ENCODE measurements at regions not wholly inside any gene's neighbourhood (a gene's known extent, or its start where the extent isn't known, plus 50 kb on each side); places are given as distances from the start of the nearest gene placed in this dataset.

DNA sequence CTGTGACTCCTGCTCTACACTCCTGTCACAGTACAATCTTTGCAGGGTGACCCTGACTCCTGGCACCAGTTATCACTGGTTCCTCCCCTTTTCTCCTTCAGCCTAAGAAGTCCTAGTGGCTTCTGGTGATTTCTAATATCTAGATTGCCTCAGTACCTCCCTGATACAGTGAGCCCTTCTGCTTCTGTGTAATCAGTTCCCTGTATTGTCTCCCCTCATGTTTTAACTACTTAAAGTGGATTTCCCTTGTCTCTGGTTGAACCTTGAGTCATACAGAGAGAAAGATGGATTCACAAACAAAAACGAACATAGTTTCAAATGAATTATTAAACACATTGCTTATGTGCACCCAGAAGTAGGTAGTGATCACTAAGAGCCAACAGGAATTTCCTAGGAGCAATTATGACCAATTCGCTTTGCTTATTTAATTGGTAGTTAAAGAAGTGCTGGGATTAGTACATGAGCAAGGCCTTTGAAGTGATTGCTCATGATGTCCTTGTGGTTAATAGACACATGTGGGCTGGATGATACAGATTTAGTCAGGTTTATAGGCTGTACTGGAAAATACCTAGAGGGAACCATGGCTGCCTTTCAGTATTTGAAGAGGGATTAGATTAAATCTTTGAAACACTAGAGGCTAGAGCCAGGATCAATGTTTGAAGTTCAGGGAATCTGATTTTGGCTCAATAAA, 145.8 kb upstream of the MEF2C start:
- no peak overlapping the region for H3K4me3 ChIP-seq (ENCODE audit: control insufficient read depth, low read depth, low read length)
- no peak for DNase-seq (ENCODE audit: low read depth)
- TF ChIP-seq, protein P1, sequence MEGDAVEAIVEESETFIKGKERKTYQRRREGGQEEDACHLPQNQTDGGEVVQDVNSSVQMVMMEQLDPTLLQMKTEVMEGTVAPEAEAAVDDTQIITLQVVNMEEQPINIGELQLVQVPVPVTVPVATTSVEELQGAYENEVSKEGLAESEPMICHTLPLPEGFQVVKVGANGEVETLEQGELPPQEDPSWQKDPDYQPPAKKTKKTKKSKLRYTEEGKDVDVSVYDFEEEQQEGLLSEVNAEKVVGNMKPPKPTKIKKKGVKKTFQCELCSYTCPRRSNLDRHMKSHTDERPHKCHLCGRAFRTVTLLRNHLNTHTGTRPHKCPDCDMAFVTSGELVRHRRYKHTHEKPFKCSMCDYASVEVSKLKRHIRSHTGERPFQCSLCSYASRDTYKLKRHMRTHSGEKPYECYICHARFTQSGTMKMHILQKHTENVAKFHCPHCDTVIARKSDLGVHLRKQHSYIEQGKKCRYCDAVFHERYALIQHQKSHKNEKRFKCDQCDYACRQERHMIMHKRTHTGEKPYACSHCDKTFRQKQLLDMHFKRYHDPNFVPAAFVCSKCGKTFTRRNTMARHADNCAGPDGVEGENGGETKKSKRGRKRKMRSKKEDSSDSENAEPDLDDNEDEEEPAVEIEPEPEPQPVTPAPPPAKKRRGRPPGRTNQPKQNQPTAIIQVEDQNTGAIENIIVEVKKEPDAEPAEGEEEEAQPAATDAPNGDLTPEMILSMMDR (IDR thresholded peaks at IDR 0.05; ENCODE audit: control insufficient read depth, insufficient read depth, low read depth, low read length, missing control alignments) = no peak

DNA sequence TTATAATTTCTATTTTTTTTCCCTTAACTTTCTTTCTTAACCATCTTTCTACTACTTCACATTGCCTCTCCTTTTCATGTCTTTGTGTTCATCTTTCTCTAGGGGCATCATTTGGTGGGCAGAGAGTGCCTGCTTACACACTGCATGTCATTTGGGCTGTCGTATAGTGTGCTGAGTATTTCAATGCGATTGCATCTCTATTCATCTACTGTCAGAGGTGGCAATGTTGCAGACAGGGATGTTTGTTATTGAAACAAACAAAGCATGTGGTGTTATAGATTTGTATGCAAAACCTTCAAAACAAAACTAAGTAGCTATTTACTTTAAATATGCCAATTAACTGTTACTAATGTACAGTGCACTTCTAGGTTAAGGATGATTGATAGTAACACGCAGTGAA, 141.1 kb upstream of the MEF2C start:
- no peak for DNase-seq (ENCODE audit: low read depth)
- no peak overlapping the region for H3K4me3 ChIP-seq (ENCODE audit: control insufficient read depth, low read depth, low read length)
- TF ChIP-seq, protein P1 (IDR thresholded peaks at IDR 0.05; ENCODE audit: control insufficient read depth, insufficient read depth, low read depth, low read length, missing control alignments) = no peak

DNA sequence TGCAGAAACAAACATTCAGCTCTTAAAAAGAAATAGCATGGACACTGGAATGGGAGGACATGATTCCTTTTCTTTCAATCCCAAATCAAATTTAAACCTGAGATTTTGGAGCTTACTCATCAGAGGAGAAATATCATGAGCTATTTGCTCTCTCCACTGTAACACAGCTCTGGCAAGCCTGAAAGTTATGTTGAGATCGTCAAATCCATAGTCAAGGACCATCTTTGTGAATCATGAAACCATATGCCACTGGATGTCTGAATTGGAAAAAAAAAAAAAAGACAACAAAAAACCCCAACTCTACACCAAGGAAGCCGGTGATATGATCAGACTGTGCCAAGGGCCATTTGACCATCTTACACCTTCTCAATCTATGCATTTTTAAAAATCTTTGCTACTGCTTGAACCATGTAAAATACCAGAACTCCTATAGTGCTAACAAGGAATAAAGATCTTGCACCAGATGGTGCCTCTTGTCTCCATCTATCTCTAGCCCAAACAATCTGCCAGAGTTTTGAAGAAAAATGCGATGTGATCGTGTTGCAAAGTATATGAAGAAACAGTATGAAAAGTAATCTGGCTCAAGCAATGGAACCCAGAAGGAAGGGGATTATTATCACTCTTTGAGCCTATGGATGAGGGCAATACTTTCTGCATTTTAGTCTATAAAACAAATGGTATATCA, 138.1 kb upstream of the MEF2C start:
- DNase-seq (ENCODE audit: low read depth) = no peak
- TF ChIP-seq, protein P1 (IDR thresholded peaks at IDR 0.05; ENCODE audit: control insufficient read depth, insufficient read depth, low read depth, low read length, missing control alignments) = no peak
- H3K4me3 ChIP-seq (ENCODE audit: control insufficient read depth, low read depth, low read length) = no peak overlapping the region

DNA sequence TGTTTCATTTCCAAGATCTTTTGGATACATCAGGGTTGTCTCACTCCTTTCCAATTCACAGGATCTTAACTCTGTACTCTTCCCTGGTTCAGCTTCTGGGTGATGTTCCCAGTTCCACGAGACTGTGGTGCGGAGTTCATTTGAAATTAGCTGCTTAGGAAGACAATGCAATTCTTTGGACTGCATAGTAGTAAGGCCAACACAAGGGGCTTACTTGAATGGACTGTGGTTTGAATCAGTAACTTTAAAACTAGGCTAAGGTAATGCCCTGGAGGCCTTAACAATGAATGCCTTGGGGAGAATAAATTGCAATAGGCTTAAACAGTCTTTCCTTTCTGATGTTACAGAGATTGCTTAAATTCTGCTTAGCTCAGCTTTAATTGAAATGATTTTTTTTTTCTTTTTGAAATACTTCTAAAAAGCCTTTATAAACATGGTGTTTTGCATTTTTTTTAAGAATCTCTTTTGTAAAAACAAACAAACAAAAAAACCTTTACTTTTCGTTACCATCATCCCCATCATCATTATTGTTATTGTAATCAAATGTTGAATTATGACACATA, 133.8 kb upstream of the MEF2C start:
- DNase-seq (ENCODE audit: low read depth) = no peak
- no peak overlapping the region for H3K4me3 ChIP-seq (ENCODE audit: control insufficient read depth, low read depth, low read length)
- TF ChIP-seq, protein P1 (IDR thresholded peaks at IDR 0.05; ENCODE audit: control insufficient read depth, insufficient read depth, low read depth, low read length, missing control alignments) = no peak

DNA sequence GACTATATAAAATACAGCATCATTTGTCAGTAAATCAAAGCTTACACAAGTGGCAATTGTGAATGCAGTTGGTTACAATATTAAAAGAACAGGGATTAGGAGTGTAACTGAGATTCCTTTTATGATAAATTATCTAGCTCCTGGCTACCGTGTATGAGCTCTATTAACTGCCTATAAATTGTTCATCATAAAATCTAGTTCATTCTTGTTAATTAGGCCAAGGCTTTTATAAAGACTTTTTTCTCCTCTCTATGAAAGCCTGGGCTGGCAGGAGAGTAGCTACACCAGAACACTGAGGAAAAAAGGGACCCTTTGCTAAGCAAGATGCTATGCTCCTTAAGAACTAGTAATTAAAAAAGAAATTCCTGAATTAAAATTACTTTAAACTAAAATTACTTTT, 132.4 kb upstream of the MEF2C start:
- H3K4me3 ChIP-seq (ENCODE audit: control insufficient read depth, low read depth, low read length) = no peak overlapping the region
- DNase-seq (ENCODE audit: low read depth) = no peak
- TF ChIP-seq, protein P1 (IDR thresholded peaks at IDR 0.05; ENCODE audit: control insufficient read depth, insufficient read depth, low read depth, low read length, missing control alignments) = no peak

DNA sequence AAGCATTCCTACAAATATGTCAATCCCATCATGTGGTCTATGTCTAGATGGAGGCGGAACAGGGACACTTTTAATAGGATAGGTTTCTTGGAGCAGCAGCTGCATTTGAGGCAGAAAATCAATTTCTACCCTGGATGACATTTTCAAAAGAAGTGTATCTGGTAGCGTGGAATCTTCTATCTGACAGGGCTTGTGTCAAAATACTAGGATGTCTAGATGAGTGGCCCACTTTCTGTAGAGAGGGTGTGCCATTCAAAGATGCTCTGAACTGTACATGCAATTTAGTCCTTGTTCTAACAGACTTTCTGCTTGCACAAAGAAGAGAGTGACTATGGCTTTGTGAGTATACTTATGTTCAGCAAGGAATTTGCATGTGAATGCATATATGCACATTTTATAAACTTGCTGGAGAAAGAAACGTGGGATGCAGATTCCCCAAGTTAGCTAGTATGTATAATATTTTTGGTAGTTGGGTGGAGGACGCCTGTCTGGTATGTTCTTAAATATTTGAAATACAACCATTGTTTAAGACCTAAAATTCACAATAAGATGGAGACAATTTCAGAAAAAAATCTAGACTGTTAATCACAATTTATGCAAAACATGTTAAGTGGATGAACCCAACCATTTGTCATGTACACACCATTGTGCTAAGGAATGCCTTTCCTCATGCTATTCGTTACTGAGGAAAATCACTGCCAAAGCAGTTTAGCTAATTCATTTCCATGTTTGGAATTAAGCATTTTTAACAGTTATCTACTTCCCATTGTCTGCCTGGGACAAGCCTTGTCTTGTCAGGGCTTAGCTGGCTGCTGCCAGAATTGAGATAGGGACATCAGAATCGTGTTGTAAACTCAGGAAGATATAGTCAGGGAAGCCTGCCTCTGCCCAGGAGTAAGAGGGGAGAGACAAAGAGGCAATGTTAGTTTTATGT, 129.1 kb upstream of the MEF2C start:
- no peak for DNase-seq (ENCODE audit: low read depth)
- no peak overlapping the region for H3K4me3 ChIP-seq (ENCODE audit: control insufficient read depth, low read depth, low read length)
- TF ChIP-seq, protein P1 (IDR thresholded peaks at IDR 0.05; ENCODE audit: control insufficient read depth, insufficient read depth, low read depth, low read length, missing control alignments) = no peak

Measured in AG09309 (cell line).